IMR-90 (cell line): ENCODE measurements at regions not wholly inside any gene's neighbourhood (a gene's known extent, or its start where the extent isn't known, plus 50 kb on each side); places are given as distances from the start of the nearest gene placed in this dataset.
A peak's percentile ranks its signal among the peaks of the same experiment; 100 is the strongest.

Experiments
- ATAC-seq: fragments of 200-7000 bp; cut with Tn5 transposase; 2 replicates; pipeline ENCODE4 v1.9.1; 2020; ENCODE audit warnings: low read depth, mild to moderate bottlenecking, moderate library complexity
- BruUV-seq: library from RNA; stranded (reverse); fragments of 400-500 nt; replicated peaks from 2 replicates; lab custom pipeline; 2021; lab: Mats Ljungman, UMichigan
- CTCF ChIA-PET: fragments of 300-600 bp; formaldehyde crosslinking; extraction: SDS; loops from one replicate; lab custom pipeline; 2021; ENCODE audit warnings: antibody characterized with exemption; lab: Yijun Ruan, JAX
- POLR2A ChIA-PET: fragments of 300-600 bp; sonication (Branson Sonifier 250); formaldehyde crosslinking; loops from one replicate; lab custom pipeline; 2022; ENCODE audit warnings: antibody characterized with exemption; ENCODE audit not compliant: unreplicated experiment; lab: Charles Lee
- DNase-seq: peaks from one replicate; pipeline ENCODE4 v3.0.0; 2013
- H2AFZ ChIP-seq: replicated peaks from 2 replicates; pipeline ENCODE3; 2013; ENCODE audit warnings: low read length, mild to moderate bottlenecking; ENCODE audit not compliant: poor library complexity
- H2AK5ac ChIP-seq: 2 replicates; pipeline ENCODE4 v1.6.1; 2013; ENCODE audit warnings: low read depth, low read length, inconsistent platforms
- H2AK9ac ChIP-seq: replicated peaks from 2 replicates; pipeline ENCODE3; 2013; ENCODE audit warnings: mild to moderate bottlenecking, low read depth, low read length, moderate library complexity; ENCODE audit not compliant: poor library complexity
- H2BK120ac ChIP-seq: 2 replicates; pipeline ENCODE4 v1.6.1; 2013; ENCODE audit warnings: low read depth, low read length, inconsistent platforms
- H2BK15ac ChIP-seq: 3 replicates; pipeline ENCODE4 v1.6.1; 2013; ENCODE audit warnings: low read depth, low read length, inconsistent platforms
- H2BK20ac ChIP-seq: 2 replicates; pipeline ENCODE4 v1.6.1; 2013; ENCODE audit warnings: low read depth, mild to moderate bottlenecking, inconsistent platforms, low read length, moderate library complexity
- H2BK5ac ChIP-seq: 2 replicates; pipeline ENCODE4 v1.6.1; 2013; ENCODE audit warnings: mild to moderate bottlenecking, low read depth, low read length, inconsistent platforms; ENCODE audit not compliant: poor library complexity, severe bottlenecking
- H3K14ac ChIP-seq: replicated peaks from 2 replicates; pipeline ENCODE4 v1.6.1; 2013; ENCODE audit warnings: low read depth, low read length, inconsistent platforms
- H3K18ac ChIP-seq: 2 replicates; pipeline ENCODE4 v1.6.1; 2013; ENCODE audit warnings: low read depth, low read length, control low read depth
- H3K23ac ChIP-seq: 2 replicates; pipeline ENCODE4 v1.6.1; 2013; ENCODE audit warnings: low read depth, low read length, inconsistent platforms
- H3K27ac ChIP-seq: 2 replicates; pipeline ENCODE4 v1.5.1; 2013; ENCODE audit warnings: mild to moderate bottlenecking, control low read depth, low read length; ENCODE audit not compliant: insufficient read depth
- H3K27me3 ChIP-seq: 2 replicates; pipeline ENCODE4 v1.6.1; 2013; ENCODE audit warnings: low read length; ENCODE audit not compliant: control insufficient read depth, insufficient read depth
- H3K36me3 ChIP-seq: 2 replicates; pipeline ENCODE4 v1.6.1; 2013; ENCODE audit warnings: low read length, mixed read lengths; ENCODE audit not compliant: control insufficient read depth, insufficient read depth
- H3K4ac ChIP-seq: 2 replicates; pipeline ENCODE4 v1.6.1; 2013; ENCODE audit warnings: low read depth, low read length, inconsistent platforms
- H3K4me1 ChIP-seq: 2 replicates; pipeline ENCODE4 v1.6.1; 2013; ENCODE audit warnings: low read length, mixed read lengths; ENCODE audit not compliant: control insufficient read depth, insufficient read depth
- H3K4me2 ChIP-seq: 2 replicates; pipeline ENCODE4 v1.6.1; 2013; ENCODE audit warnings: low read depth, mild to moderate bottlenecking, control low read depth, low read length, moderate library complexity
- H3K4me3 ChIP-seq: 2 replicates; pipeline ENCODE4 v1.5.1; 2013; ENCODE audit warnings: low read depth, mild to moderate bottlenecking, control low read depth, low read length, moderate library complexity; ENCODE audit not compliant: insufficient read depth
- H3K56ac ChIP-seq: 2 replicates; pipeline ENCODE4 v1.6.1; 2013; ENCODE audit warnings: low read length, inconsistent platforms; ENCODE audit not compliant: insufficient read depth; ENCODE audit errors: extremely low read depth
- H3K79me1 ChIP-seq, 2 experiments: 2 replicates each; pipeline ENCODE4 v1.6.1; 2013; ENCODE audit warnings: low read length in 2 of 2, inconsistent platforms in 1 of 2, low read depth in 1 of 2
- H3K9ac ChIP-seq: 2 replicates; pipeline ENCODE4 v1.6.1; 2013; ENCODE audit warnings: low read depth, low read length, control low read depth
- H3K9me1 ChIP-seq: 2 replicates; pipeline ENCODE4 v1.6.1; 2013; ENCODE audit warnings: low read length, inconsistent platforms; ENCODE audit not compliant: insufficient read depth
- H3K9me3 ChIP-seq: 2 replicates; pipeline ENCODE4 v1.6.1; 2013; ENCODE audit warnings: low read length; ENCODE audit not compliant: control insufficient read depth, insufficient read depth
- H4K20me1 ChIP-seq: 2 replicates; pipeline ENCODE4 v1.6.1; 2013; ENCODE audit warnings: low read length, inconsistent platforms; ENCODE audit not compliant: insufficient read depth
- H4K5ac ChIP-seq: 2 replicates; pipeline ENCODE4 v1.6.1; 2013; ENCODE audit warnings: mild to moderate bottlenecking, low read depth, low read length, control low read depth
- H4K8ac ChIP-seq, 2 experiments: 2 replicates each; pipeline ENCODE4 v1.6.1; 2013; ENCODE audit warnings: low read depth in 2 of 2, low read length in 2 of 2, control low read depth in 1 of 2, inconsistent platforms in 1 of 2
- H4K91ac ChIP-seq: 2 replicates; pipeline ENCODE4 v1.6.1; 2013; ENCODE audit warnings: low read depth, low read length, inconsistent platforms; ENCODE audit not compliant: insufficient read depth
- CEBPB ChIP-seq: IDR thresholded peaks from 2 replicates; pipeline ENCODE4 v1.6.1; 2012; ENCODE audit warnings: low read depth, low read length, improper control_type of control experiment
- MAZ ChIP-seq: IDR thresholded peaks from 2 replicates; pipeline ENCODE4 v1.6.1; 2012; ENCODE audit warnings: low read depth, mild to moderate bottlenecking, low read length, improper control_type of control experiment, moderate library complexity, borderline replicate concordance
- WGBS, 2 experiments: methylation state at CpG; one replicate each; pipeline versions ENCODE4 v1.1.5 to v1.1.7; 2013; ENCODE audit warnings: missing lambda C conversion rate in 2 of 2; ENCODE audit not compliant: insufficient read length in 1 of 2; ENCODE audit errors: extremely low coverage in 2 of 2; 5-methylcytosine and 5-hydroxymethylcytosine counted together
- dilution Hi-C: fragments of 300-500 bp; cut with HindIII; formaldehyde crosslinking; loops from one replicate; pipeline ENCODE4 v1.14.3; 2018; ENCODE audit warnings: low sequenced_read_pairs; ENCODE audit not compliant: unreplicated experiment
- in situ Hi-C: fragments of 300-500 bp; cut with MboI; formaldehyde crosslinking; loops from 3 replicates; pipeline ENCODE4 v1.14.3; 2019; ENCODE audit warnings: low sequenced_read_pairs, inconsistent platforms, mixed read lengths
- intact Hi-C: fragments of 100-400 bp; cut with micrococcal nuclease; formaldehyde crosslinking; loops from 2 replicates; pipeline ENCODE4 v1.10.0; 2022
- TF ChIP-seq, protein P1 (sequence below): fragments of 150-350 bp; IDR thresholded peaks from 2 replicates; pipeline ENCODE4 v1.6.1; 2016; ENCODE audit warnings: low read depth, mild to moderate bottlenecking, low read length, moderate library complexity, borderline replicate concordance

DNA sequence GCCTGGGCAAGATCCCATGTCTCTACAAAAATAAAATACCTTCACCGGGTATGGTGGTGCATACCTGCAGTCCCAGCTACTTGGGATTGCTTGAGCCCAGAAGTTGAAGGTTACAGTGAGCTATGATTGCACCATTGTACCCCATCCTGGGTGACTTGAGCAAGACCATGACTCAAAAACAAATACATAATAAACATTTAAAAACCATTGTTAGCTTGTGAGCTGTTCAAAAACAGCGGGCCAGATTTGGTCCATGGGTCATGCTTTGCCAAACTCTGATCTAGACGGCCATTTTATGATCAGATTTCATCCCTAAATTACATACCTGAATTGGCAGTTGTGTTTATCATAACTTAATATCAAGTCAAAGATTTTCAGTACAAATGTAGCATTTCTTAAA, 76.0 kb upstream of the GPM6B start:
- no peaks in the 10 kb centered on the region for H3K9me3 ChIP-seq
- H2BK5ac ChIP-seq, result no peak overlapping the region
- H3K4me3 ChIP-seq, result no peak overlapping the region
- no peaks in the 10 kb centered on the region for H3K4me1 ChIP-seq
- dilution Hi-C loops (no loop called here), in situ Hi-C loops (no loop called here), intact Hi-C loops (no loop called here)
- no peaks in the 10 kb centered on the region for H3K9me1 ChIP-seq
- H3K9ac ChIP-seq, result no peak overlapping the region
- ChIA-PET POLR2A (no interaction called here), CTCF (interaction anchor here (1.1 kb wide), 1 partner anchor 9 kb away, joined by 4 read pairs; no protein-coding TSS in a partner anchor)
- H3K18ac ChIP-seq, result no peak overlapping the region
- no peak overlapping the region for H3K56ac ChIP-seq
- H3K23ac ChIP-seq, result no peak overlapping the region
- no peak overlapping the region for H2AFZ ChIP-seq
- H3K14ac ChIP-seq, result no peak overlapping the region
- no peaks in the 10 kb centered on the region for H4K20me1 ChIP-seq
- TF ChIP-seq CEBPB (0 out of 2 replicates have a peak, but pooled peaks have one; percentile 3), MAZ (no peak)
- TF ChIP-seq, protein P1, sequence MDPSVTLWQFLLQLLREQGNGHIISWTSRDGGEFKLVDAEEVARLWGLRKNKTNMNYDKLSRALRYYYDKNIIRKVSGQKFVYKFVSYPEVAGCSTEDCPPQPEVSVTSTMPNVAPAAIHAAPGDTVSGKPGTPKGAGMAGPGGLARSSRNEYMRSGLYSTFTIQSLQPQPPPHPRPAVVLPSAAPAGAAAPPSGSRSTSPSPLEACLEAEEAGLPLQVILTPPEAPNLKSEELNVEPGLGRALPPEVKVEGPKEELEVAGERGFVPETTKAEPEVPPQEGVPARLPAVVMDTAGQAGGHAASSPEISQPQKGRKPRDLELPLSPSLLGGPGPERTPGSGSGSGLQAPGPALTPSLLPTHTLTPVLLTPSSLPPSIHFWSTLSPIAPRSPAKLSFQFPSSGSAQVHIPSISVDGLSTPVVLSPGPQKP, result no peak
- DNase-seq, result peak; percentile 12
- peaks cover 7% of the 10 kb centered on the region; the same call in 1 of the 2 replicates for H3K27me3 ChIP-seq
- WGBS, 2 experiments, result no CpG with 5 or more reads among the region's 3 CpGs
- no peak for ATAC-seq
- H3K36me3 ChIP-seq, result no peaks in the 10 kb centered on the region
- no peak overlapping the region for H2BK20ac ChIP-seq
- H4K91ac ChIP-seq, result no peak overlapping the region
- H3K4ac ChIP-seq, result no peak overlapping the region
- H4K5ac ChIP-seq, result no peak overlapping the region
- BruUV-seq, result no TSS peak
- H4K8ac ChIP-seq, result no peak overlapping the region
- no peak overlapping the region for H2BK120ac ChIP-seq
- H3K79me1 ChIP-seq, result no peaks in the 10 kb centered on the region
- no peak overlapping the region for H2AK9ac ChIP-seq
- H2AK5ac ChIP-seq, result no peak overlapping the region
- no peak overlapping the region for H3K4me2 ChIP-seq
- no peak overlapping the region for H3K27ac ChIP-seq
- no peak overlapping the region for H2BK15ac ChIP-seq
